GM12872 (cell line): ENCODE measurements at regions not wholly inside any gene's neighbourhood (a gene's known extent, or its start where the extent isn't known, plus 50 kb on each side); places are given as distances from the start of the nearest gene placed in this dataset.

Experiments
- CTCF ChIP-seq: IDR thresholded peaks from 3 replicates; pipeline ENCODE4 v1.5.1; 2011; ENCODE audit warnings: low read depth, mild to moderate bottlenecking, low read length, moderate library complexity; ENCODE audit not compliant: insufficient read depth

GRCh38 chr19:24000656-24001055 lies 86.0 kb downstream of the ZNF726 start:
- no peak for TF ChIP-seq CTCF

DNA sequence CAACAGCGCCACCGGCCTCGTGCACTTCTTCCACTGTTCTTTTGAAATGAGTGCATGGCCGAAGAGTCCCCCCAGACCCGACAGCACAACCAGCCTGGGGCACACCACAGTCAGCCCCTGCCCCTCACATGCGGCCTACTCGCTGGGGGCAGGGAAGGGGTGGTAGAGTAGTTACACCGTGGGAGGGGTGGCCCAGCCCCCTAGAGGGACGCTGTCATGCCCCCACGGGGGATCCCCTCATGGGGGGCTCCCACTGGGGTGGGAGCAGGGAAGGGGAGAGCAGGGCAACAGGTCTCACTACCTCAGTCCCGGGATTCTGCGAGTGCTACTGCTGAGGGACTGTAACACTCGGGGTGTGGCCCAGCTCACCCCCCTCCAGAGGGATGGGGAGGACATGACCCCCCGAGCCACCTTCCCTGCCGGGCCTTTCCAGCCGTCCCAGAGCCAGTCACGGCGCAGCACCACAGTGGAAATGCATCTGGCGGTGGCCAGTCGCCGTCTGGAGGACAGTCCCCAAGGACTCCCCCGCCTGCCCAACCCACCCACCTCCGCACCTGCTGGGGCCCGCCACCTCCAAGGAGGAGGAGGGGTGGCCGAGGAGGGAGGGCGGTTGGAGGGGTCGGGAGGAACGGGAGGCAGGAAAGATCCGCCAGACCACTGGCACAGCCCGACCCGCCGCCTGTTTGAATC lies 84.6 kb upstream of the ZNF254 start:
- no peak for TF ChIP-seq CTCF

- TF ChIP-seq CTCF: no peak
These were observed 83.5 kb upstream of the ZNF254 start for GRCh38 chr19:24003537-24003936.

DNA sequence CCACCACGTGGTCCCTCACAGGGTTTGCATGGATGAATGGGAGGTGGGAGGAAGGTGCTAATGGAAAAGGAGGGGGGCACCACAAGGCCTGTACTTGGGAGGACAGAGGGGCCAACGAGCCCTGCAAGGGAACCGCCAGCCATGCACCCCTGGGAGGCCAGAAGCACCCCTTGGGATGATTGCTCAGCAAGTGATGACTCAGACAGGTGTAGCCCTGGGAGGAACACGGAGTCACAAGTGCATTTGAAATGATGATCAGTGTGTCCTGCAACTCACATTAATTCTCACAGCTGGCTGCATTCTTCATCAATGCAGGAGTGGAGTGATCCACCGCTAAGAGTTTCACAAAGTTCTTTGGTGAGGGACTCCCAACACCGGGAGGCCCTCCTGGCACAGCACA lies 82.8 kb upstream of the ZNF254 start:
- no peak for TF ChIP-seq CTCF

- no peak for TF ChIP-seq CTCF
These were observed 56.9 kb upstream of the ZNF254 start for GRCh38 chr19:24029941-24030636.

DNA sequence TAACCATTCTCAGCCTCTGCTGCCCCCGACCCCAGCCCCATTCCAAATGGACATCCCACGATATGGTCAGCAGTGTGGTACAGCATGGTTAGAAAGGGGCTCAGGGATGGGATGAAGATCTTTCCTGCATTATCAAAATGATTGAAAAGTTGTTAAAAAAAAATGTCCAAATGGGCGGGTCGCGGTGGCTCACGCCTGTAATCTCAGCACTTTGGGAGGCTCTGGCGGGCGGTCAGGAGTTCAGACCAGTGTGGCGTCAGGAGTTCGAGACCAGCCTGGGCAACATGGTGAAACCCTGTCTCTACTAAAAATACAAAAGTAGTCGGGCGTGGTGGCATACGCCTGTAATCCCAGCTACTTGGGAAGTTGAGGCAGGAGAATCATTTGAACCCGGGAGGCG lies 54.3 kb upstream of the ZNF254 start:
- TF ChIP-seq CTCF: no peak

DNA sequence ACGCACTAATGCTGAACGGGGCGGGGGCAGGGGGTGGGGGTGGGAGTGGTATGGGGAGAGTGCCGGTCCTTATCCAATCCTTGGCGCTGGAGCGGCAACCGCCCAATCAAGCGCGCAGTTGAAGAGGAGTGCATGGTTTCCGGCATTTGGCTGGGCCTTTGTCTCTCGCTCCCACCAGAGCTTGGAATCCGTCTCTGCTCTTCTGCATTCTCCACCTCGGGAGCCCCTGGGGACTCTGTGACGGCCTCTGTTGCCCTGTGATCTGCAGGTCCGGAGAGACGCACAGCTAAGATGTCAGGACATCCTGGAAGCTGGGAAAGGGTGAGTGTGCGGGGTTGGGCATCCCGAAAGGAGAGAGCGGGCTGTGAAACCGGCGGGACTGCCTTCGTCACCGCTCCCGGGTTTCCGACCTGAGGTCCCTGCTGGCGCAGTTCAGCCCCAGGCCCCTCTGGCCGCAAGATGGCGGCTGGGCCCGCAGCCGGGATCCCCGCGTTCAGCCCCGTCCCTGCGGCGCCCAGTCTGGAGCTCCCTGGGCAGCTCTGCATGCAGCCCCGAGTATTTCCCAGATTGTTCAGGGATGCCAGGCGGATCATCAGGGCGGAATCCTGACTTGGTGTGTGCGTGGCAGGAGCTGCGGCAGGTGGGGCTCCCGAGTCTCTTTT lies 53.6 kb upstream of the ZNF254 start:
- TF ChIP-seq CTCF: no peak
